IMR-90 (cell line): ENCODE measurements at regions not wholly inside any gene's neighbourhood (a gene's known extent, or its start where the extent isn't known, plus 50 kb on each side); places are given as distances from the start of the nearest gene placed in this dataset.

ENCODE experiments used
- BHLHE40 ChIP-seq: fragments of 150-350 bp; IDR thresholded peaks from 2 replicates; pipeline ENCODE4 v1.6.1; 2016; ENCODE audit warnings: mild to moderate bottlenecking, low read depth, low read length
- CEBPB ChIP-seq: IDR thresholded peaks from 2 replicates; pipeline ENCODE4 v1.6.1; 2012; ENCODE audit warnings: low read depth, low read length, improper control_type of control experiment
- CHD1 ChIP-seq: IDR thresholded peaks from 2 replicates; pipeline ENCODE4 v1.6.1; 2012; ENCODE audit warnings: low read depth, low read length, improper control_type of control experiment
- CTCF ChIP-seq: conservative IDR thresholded peaks from 2 replicates; pipeline ENCODE4 v1.5.1; 2012; ENCODE audit warnings: mild to moderate bottlenecking, low read depth, low read length, improper control_type of control experiment
- FOS ChIP-seq: fragments of 150-350 bp; IDR thresholded peaks from 2 replicates; pipeline ENCODE4 v1.6.1; 2016; ENCODE audit warnings: low read depth, low read length
- MAFK ChIP-seq: IDR thresholded peaks from 2 replicates; pipeline ENCODE4 v1.6.1; 2012; ENCODE audit warnings: low read depth, low read length, improper control_type of control experiment
- MAZ ChIP-seq: IDR thresholded peaks from 2 replicates; pipeline ENCODE4 v1.6.1; 2012; ENCODE audit warnings: low read depth, mild to moderate bottlenecking, low read length, improper control_type of control experiment, moderate library complexity, borderline replicate concordance
- MXI1 ChIP-seq: IDR thresholded peaks from 2 replicates; pipeline ENCODE4 v1.6.1; 2012; ENCODE audit warnings: low read depth, mild to moderate bottlenecking, low read length, moderate library complexity, borderline replicate concordance
- POLR2A ChIP-seq: IDR thresholded peaks from 2 replicates; pipeline ENCODE4 v1.6.1; 2012; ENCODE audit warnings: mild to moderate bottlenecking, low read depth, low read length
- RAD21 ChIP-seq: IDR thresholded peaks from 2 replicates; pipeline ENCODE4 v1.6.1; 2012; ENCODE audit warnings: low read length, improper control_type of control experiment
- RFX5 ChIP-seq: IDR thresholded peaks from 2 replicates; pipeline ENCODE4 v1.8.0; 2012; ENCODE audit warnings: low read depth, mild to moderate bottlenecking, low read length, moderate library complexity
- USF2 ChIP-seq: fragments of 150-350 bp; IDR thresholded peaks from 2 replicates; pipeline ENCODE4 v1.6.1; 2017; ENCODE audit warnings: mild to moderate bottlenecking, antibody characterized with exemption, low read length, low read depth

GRCh38 chr5:117801583-117801982 is 1186.8 kb downstream of the DTWD2 start:
- TF ChIP-seq MAZ = no peak
- TF ChIP-seq USF2 = no peak
- no peak for TF ChIP-seq POLR2A
- TF ChIP-seq MXI1 = no peak
- no peak for TF ChIP-seq CTCF
- TF ChIP-seq BHLHE40 = no peak
- no peak for TF ChIP-seq MAFK
- TF ChIP-seq RAD21 = no peak
- TF ChIP-seq FOS = no peak
- TF ChIP-seq RFX5 = no peak
- no peak for TF ChIP-seq CEBPB
- no peak for TF ChIP-seq CHD1
